DND-41 (cell line): ENCODE measurements at regions not wholly inside any gene's neighbourhood (a gene's known extent, or its start where the extent isn't known, plus 50 kb on each side); places are given as distances from the start of the nearest gene placed in this dataset.

Experiments
- EZH2 ChIP-seq: IDR thresholded peaks from 3 replicates; pipeline ENCODE4 v1.6.1; 2012; ENCODE audit warnings: borderline replicate concordance, low read depth, mild to moderate bottlenecking, moderate library complexity, low read length, inconsistent platforms; ENCODE audit not compliant: severe bottlenecking
- TF ChIP-seq, protein P1 (sequence below): IDR thresholded peaks from 2 replicates; pipeline ENCODE4 v1.5.1; 2012; ENCODE audit warnings: borderline replicate concordance, low read length, moderate library complexity, mild to moderate bottlenecking; ENCODE audit not compliant: poor library complexity, severe bottlenecking; ENCODE audit errors: extremely low read depth

DNA sequence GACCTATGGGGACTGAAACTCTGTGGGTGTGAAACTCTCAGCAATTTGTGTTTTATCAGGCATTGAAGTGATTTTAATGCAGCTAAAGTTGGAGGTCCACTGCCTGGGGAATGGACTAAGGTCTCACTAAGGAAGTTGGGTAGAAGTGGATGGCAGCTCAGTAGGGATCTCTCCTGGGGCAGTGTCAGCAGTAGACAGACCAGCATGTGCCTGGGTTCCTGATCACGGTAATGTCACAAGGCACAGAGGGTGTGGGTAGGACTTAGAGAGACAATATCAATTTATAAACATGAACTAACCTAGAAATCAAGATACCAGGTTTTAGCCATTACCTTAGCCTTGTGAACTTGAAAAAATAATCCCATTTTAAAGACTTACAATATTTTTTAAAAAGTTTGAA is 380.3 kb upstream of the LCORL start:
- TF ChIP-seq, protein P1, sequence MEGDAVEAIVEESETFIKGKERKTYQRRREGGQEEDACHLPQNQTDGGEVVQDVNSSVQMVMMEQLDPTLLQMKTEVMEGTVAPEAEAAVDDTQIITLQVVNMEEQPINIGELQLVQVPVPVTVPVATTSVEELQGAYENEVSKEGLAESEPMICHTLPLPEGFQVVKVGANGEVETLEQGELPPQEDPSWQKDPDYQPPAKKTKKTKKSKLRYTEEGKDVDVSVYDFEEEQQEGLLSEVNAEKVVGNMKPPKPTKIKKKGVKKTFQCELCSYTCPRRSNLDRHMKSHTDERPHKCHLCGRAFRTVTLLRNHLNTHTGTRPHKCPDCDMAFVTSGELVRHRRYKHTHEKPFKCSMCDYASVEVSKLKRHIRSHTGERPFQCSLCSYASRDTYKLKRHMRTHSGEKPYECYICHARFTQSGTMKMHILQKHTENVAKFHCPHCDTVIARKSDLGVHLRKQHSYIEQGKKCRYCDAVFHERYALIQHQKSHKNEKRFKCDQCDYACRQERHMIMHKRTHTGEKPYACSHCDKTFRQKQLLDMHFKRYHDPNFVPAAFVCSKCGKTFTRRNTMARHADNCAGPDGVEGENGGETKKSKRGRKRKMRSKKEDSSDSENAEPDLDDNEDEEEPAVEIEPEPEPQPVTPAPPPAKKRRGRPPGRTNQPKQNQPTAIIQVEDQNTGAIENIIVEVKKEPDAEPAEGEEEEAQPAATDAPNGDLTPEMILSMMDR = no peak
- no peak for TF ChIP-seq EZH2
